SH-SY5Y (cell line): ENCODE measurements at regions not wholly inside any gene's neighbourhood (a gene's known extent, or its start where the extent isn't known, plus 50 kb on each side); places are given as distances from the start of the nearest gene placed in this dataset.

Experiments used
- GATA2 ChIP-seq: IDR thresholded peaks from 2 replicates; pipeline ENCODE4 v1.6.1; 2011; ENCODE audit warnings: mild to moderate bottlenecking, low read depth, low read length
- GATA3 ChIP-seq: IDR thresholded peaks from 2 replicates; pipeline ENCODE4 v1.6.1; 2011; ENCODE audit warnings: low read depth, mild to moderate bottlenecking, low read length, moderate library complexity

- TF ChIP-seq GATA3 (no peak), GATA2 (no peak)
Measured at GRCh38 chr18:78697446-78697845, 282.2 kb upstream of the SALL3 start.

GRCh38 chr18:78698914-78699313, 280.7 kb upstream of the SALL3 start:
- no peak for TF ChIP-seq GATA2
- TF ChIP-seq GATA3: no peak

GRCh38 chr18:78699499-78699898, 280.1 kb upstream of the SALL3 start:
- TF ChIP-seq GATA2 (no peak), GATA3 (no peak)

- TF ChIP-seq GATA2: no peak
- no peak for TF ChIP-seq GATA3
Measured at GRCh38 chr18:78701771-78702396, 277.7 kb upstream of the SALL3 start.

GRCh38 chr18:78703291-78703690, 276.3 kb upstream of the SALL3 start:
- TF ChIP-seq GATA3: no peak
- no peak for TF ChIP-seq GATA2

- TF ChIP-seq GATA2: no peak
- TF ChIP-seq GATA3: no peak
Measured at GRCh38 chr18:78704971-78705461, 274.6 kb upstream of the SALL3 start.

- TF ChIP-seq GATA2 (no peak), GATA3 (no peak)
Measured at GRCh38 chr18:78709261-78709809, 270.3 kb upstream of the SALL3 start.

GRCh38 chr18:78711316-78711715, 268.3 kb upstream of the SALL3 start:
- TF ChIP-seq GATA2: no peak
- no peak for TF ChIP-seq GATA3

GRCh38 chr18:78711971-78712370, 267.6 kb upstream of the SALL3 start:
- TF ChIP-seq GATA2 (no peak), GATA3 (no peak)

GRCh38 chr18:78713069-78713468, 266.5 kb upstream of the SALL3 start:
- TF ChIP-seq GATA2: no peak
- TF ChIP-seq GATA3: no peak

- TF ChIP-seq GATA2 (no peak), GATA3 (no peak)
Measured at GRCh38 chr18:78713726-78714125, 265.9 kb upstream of the SALL3 start.

GRCh38 chr18:78716022-78716421, 263.6 kb upstream of the SALL3 start:
- TF ChIP-seq GATA2: no peak
- TF ChIP-seq GATA3: no peak

- TF ChIP-seq GATA2: no peak
- no peak for TF ChIP-seq GATA3
Measured at GRCh38 chr18:78716581-78716980, 263.0 kb upstream of the SALL3 start.

GRCh38 chr18:78717051-78717765, 262.4 kb upstream of the SALL3 start:
- TF ChIP-seq GATA2: no peak
- no peak for TF ChIP-seq GATA3

GRCh38 chr18:78717766-78718150, 261.9 kb upstream of the SALL3 start:
- TF ChIP-seq GATA2 (no peak), GATA3 (no peak)

- TF ChIP-seq GATA3 (no peak), GATA2 (no peak)
Measured at GRCh38 chr18:78719821-78720220, 259.8 kb upstream of the SALL3 start.
